Parathyroid adenoma (tissue), 2 donors: ENCODE measurements at regions not wholly inside any gene's neighbourhood (a gene's known extent, or its start where the extent isn't known, plus 50 kb on each side); places are given as distances from the start of the nearest gene placed in this dataset.
"Not testable (repeated sequence)": the region's sequence is repeated elsewhere in the genome, so short reads cannot be mapped to it uniquely, and the experiment has no call there.

Experiments
- H2AFZ ChIP-seq: fragments of 300-600 bp; sonication (generic); one replicate; pipeline ENCODE4 v1.7.0; 2017; ENCODE audit warnings: antibody characterized with exemption, mild to moderate bottlenecking
- H3K27ac ChIP-seq: fragments of 300-600 bp; sonication (generic); one replicate; pipeline ENCODE4 v1.7.0; 2017
- H3K27me3 ChIP-seq: fragments of 300-600 bp; sonication (generic); one replicate; pipeline ENCODE4 v1.7.0; 2017; ENCODE audit warnings: low read length; ENCODE audit not compliant: control insufficient read depth, insufficient read depth
- H3K36me3 ChIP-seq: fragments of 300-600 bp; sonication (generic); one replicate; pipeline ENCODE4 v1.7.0; 2017; ENCODE audit warnings: low read length; ENCODE audit not compliant: control insufficient read depth, insufficient read depth
- H3K4me1 ChIP-seq: fragments of 300-600 bp; sonication (generic); one replicate; pipeline ENCODE4 v1.7.0; 2017; ENCODE audit warnings: control low read depth
- H3K4me2 ChIP-seq: fragments of 300-600 bp; sonication (generic); one replicate; pipeline ENCODE4 v1.7.0; 2017; ENCODE audit warnings: low read length
- H3K4me3 ChIP-seq: fragments of 300-600 bp; sonication (generic); one replicate; pipeline ENCODE4 v1.7.0; 2017; ENCODE audit warnings: low read depth, low read length
- H3K79me2 ChIP-seq: fragments of 300-600 bp; sonication (generic); one replicate; pipeline ENCODE4 v1.7.0; 2017; ENCODE audit warnings: control low read depth
- H3K9ac ChIP-seq: fragments of 300-600 bp; sonication (generic); one replicate; pipeline ENCODE4 v1.7.0; 2017; ENCODE audit warnings: mild to moderate bottlenecking
- H3K9me3 ChIP-seq: fragments of 300-600 bp; sonication (generic); one replicate; pipeline ENCODE4 v1.7.0; 2017; ENCODE audit warnings: low read length; ENCODE audit not compliant: control insufficient read depth
- TF ChIP-seq, protein P1 (sequence below): fragments of 300-600 bp; sonication (generic); IDR thresholded peaks from one replicate; pipeline ENCODE4 v1.7.0; 2017; ENCODE audit warnings: antibody characterized with exemption, mild to moderate bottlenecking
- donor health status: primary hyperparathyroidism.

DNA sequence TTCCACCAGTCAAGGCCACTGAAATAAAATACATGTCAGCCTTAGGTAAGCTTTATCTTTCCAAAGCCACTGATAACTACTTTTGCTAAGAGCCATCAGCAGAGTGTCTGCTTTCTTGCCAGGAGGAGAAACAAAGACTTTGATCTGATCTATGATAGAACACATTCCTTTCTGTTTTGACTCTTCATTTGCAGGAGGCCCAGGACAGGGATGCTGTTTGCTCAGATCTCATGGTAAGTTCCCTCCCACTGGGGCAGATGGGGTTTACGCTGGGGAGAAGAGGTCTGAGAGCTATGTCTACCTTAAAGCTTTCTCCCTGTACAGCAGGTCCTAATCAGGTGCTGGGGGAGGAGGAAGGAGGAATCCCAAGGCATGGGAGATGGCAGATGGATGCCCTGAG lies 497.6 kb downstream of the NTRK2 start:
- H3K4me3 ChIP-seq, result no peak overlapping the region

DNA sequence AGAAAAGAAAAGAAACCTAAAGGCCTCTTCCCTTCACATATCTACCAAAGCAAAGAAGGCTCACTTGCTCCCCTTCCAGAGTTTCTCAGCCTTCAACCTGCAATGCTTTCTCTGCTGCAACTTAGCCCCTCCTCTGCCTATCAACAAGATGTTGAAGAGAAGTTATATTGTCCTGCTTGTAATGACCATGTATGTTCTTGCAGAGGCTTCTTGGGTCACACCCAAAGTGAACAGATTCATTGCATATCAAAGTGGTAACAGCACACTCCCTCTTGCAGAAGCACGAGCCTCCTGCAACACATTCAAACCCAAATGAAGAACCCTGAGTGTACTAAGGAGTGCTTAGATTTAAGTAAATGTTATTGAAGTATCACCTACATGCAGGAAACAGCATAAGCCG lies 494.3 kb downstream of the NTRK2 start:
- Histone ChIP-seq H2AFZ (no peak overlapping the region), H3K9me3 (no peaks in the 10 kb centered on the region), H3K79me2 (no peaks in the 10 kb centered on the region), H3K4me2 (no peak overlapping the region), H3K27me3 (no peaks in the 10 kb centered on the region), H3K4me3 (no peak overlapping the region), H3K27ac (no peak overlapping the region), H3K9ac (no peak overlapping the region), H3K36me3 (no peaks in the 10 kb centered on the region), H3K4me1 (no peaks in the 10 kb centered on the region)
- TF ChIP-seq, protein P1, sequence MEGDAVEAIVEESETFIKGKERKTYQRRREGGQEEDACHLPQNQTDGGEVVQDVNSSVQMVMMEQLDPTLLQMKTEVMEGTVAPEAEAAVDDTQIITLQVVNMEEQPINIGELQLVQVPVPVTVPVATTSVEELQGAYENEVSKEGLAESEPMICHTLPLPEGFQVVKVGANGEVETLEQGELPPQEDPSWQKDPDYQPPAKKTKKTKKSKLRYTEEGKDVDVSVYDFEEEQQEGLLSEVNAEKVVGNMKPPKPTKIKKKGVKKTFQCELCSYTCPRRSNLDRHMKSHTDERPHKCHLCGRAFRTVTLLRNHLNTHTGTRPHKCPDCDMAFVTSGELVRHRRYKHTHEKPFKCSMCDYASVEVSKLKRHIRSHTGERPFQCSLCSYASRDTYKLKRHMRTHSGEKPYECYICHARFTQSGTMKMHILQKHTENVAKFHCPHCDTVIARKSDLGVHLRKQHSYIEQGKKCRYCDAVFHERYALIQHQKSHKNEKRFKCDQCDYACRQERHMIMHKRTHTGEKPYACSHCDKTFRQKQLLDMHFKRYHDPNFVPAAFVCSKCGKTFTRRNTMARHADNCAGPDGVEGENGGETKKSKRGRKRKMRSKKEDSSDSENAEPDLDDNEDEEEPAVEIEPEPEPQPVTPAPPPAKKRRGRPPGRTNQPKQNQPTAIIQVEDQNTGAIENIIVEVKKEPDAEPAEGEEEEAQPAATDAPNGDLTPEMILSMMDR, result no peak

More for the DNA sequence above, 497.6 kb downstream of the NTRK2 start:
- Histone ChIP-seq H3K27ac (no peak overlapping the region), H3K4me1 (no peaks in the 10 kb centered on the region), H3K79me2 (no peaks in the 10 kb centered on the region), H3K27me3 (no peaks in the 10 kb centered on the region), H2AFZ (no peak overlapping the region), H3K9ac (no peak overlapping the region), H3K36me3 (no peaks in the 10 kb centered on the region), H3K9me3 (no peaks in the 10 kb centered on the region), H3K4me2 (no peak overlapping the region)
- TF ChIP-seq, protein P1, result no peak

DNA sequence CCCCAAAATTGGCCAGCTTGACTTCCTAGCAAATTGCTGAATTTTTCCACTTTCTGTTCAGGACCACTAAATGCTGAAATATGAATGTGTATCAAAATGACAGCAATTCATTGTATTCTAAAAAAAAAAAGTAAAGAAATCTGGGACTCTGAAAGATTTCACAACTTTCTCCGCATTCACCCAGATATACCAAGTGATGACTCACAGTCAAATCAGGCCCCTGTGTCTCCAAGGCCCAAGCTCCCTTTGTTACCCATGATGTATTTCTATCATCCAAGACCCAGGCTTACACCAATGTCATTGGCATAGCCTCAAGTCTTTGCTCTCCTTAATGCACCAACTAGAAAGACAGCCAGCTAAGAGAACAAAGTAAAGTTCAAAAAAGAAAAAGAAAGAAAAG lies 493.9 kb downstream of the NTRK2 start:
- TF ChIP-seq, protein P1, result no peak
- Histone ChIP-seq H3K4me2 (no peak overlapping the region), H3K27me3 (no peaks in the 10 kb centered on the region), H3K27ac (no peak overlapping the region), H3K36me3 (no peaks in the 10 kb centered on the region), H3K79me2 (no peaks in the 10 kb centered on the region), H3K9me3 (no peaks in the 10 kb centered on the region), H3K4me3 (no peak overlapping the region), H3K9ac (no peak overlapping the region), H2AFZ (no peak overlapping the region), H3K4me1 (no peaks in the 10 kb centered on the region)

DNA sequence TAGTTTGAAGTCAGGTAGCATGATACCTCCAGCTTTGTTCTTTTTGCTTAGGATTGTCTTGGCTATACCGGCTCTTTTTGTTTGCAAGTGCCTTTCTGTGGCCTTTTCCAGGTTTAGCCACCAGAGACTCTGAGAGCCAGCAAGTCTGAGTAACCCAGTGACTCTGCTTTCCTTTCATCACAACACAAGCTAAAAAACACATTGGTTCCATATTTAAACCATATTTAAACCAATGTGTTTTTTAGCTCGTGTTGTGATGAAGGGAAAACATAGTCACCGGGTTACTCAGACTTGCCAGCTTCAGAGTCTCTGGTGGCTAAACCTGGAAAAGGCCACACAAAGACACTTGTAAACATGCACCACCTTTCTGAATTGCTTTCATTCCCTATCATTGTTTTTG lies 493.3 kb downstream of the NTRK2 start:
- Histone ChIP-seq H3K4me1 (no peaks in the 10 kb centered on the region), H3K9ac (no peak overlapping the region), H3K9me3 (no peaks in the 10 kb centered on the region), H3K79me2 (no peaks in the 10 kb centered on the region), H3K36me3 (no peaks in the 10 kb centered on the region), H2AFZ (no peak overlapping the region), H3K4me2 (no peak overlapping the region), H3K27me3 (no peaks in the 10 kb centered on the region), H3K27ac (no peak overlapping the region), H3K4me3 (no peak overlapping the region)
- TF ChIP-seq, protein P1, result no peak

DNA sequence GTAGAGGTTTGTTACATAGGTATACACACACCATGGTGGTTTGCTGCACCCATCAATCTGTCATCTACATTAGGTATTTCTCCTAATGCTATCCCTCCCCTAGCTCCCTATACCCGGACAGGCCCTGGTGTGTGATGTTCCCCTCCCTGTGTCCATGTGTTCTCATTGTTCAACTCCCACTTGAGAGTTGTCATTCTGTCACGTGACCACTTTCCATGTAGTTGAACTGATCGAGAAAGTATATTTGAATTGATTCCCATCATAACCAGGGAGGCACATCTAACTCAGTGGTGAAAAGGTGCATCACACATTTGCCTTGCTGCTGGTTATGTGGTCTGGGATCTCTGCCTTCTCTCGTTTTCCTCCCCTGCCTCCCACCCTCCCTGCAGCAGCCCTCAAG lies 491.4 kb downstream of the NTRK2 start:
- H2AFZ ChIP-seq, H3K9ac ChIP-seq, H3K36me3 ChIP-seq, H3K9me3 ChIP-seq, H3K79me2 ChIP-seq, H3K27ac ChIP-seq, H3K4me3 ChIP-seq, H3K4me2 ChIP-seq, H3K4me1 ChIP-seq, H3K27me3 ChIP-seq: not testable (repeated sequence)
